ENCODE measurements at regions not wholly inside any gene's neighbourhood (a gene's known extent, or its start where the extent isn't known, plus 50 kb on each side); places are given as distances from the start of the nearest gene placed in this dataset.

DNA sequence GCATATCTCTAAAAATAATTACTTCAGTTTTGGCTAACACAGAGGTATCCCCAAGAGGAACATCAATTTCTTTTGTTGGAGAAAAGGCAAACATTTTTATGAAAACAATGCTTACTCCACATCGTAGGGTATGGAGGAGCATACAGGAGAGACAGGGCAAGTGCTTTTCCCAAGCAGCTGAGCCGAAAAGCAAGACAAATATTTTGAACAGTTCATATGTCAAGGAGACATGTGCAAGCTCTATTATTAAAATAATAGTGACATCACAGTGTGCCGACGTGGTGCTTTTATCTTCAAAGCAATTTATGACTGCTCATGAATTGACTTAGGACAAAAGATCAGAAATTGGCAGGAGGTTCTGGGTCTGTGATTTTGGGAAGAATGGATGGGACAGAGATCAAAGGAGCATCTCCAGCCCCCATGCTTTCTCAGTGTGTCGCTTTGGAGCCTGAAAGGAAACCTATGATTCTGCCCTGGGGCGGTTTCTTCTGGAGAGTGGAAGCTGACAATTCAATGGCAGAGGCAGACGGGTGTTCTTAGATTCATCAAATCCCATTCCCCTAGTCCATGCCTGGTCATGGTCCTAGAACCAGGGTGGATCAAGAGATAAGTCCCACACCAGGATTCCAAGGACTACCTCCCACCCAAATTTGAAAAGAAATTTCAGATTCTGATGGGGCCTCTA is 97.1 kb downstream of the JCAD start:
- H3F3A ChIP-seq (ENCODE audit: low read length, unreplicated experiment) = no peaks in the 10 kb centered on the region
- no peaks in the 10 kb centered on the region for H3K9me3 ChIP-seq (ENCODE audit: low read length)
- TF ChIP-seq, protein P1, sequence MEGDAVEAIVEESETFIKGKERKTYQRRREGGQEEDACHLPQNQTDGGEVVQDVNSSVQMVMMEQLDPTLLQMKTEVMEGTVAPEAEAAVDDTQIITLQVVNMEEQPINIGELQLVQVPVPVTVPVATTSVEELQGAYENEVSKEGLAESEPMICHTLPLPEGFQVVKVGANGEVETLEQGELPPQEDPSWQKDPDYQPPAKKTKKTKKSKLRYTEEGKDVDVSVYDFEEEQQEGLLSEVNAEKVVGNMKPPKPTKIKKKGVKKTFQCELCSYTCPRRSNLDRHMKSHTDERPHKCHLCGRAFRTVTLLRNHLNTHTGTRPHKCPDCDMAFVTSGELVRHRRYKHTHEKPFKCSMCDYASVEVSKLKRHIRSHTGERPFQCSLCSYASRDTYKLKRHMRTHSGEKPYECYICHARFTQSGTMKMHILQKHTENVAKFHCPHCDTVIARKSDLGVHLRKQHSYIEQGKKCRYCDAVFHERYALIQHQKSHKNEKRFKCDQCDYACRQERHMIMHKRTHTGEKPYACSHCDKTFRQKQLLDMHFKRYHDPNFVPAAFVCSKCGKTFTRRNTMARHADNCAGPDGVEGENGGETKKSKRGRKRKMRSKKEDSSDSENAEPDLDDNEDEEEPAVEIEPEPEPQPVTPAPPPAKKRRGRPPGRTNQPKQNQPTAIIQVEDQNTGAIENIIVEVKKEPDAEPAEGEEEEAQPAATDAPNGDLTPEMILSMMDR (conservative IDR thresholded peaks at IDR 0.05; ENCODE audit: low read depth, low read length) = no peak
- TF ChIP-seq EZH2 (IDR thresholded peaks at IDR 0.05; ENCODE audit: low read length, unreplicated experiment) (no peak), EZH2phosphoT487 (IDR thresholded peaks at IDR 0.05; ENCODE audit: borderline replicate concordance, low read length) (no peak)
- ChIA-PET POLR2A (ENCODE audit: unreplicated experiment) (no interaction called here), CTCF (no interaction called here)
- H3K27ac ChIP-seq (ENCODE audit: low read length) = no peak overlapping the region
- no peak overlapping the region for H2AFZ ChIP-seq (ENCODE audit: low read length)
- DNase-seq = no peak
- H3K9ac ChIP-seq (ENCODE audit: low read length) = no peak overlapping the region
- no peak overlapping the region for H3K4me2 ChIP-seq (ENCODE audit: low read length)
- no peak for ATAC-seq
- no peaks in the 10 kb centered on the region for H3K27me3 ChIP-seq (ENCODE audit: low read length)
- BruUV-seq (replicated peaks) = no TSS peak
- no peaks in the 10 kb centered on the region for H4K20me1 ChIP-seq (ENCODE audit: low read length)
- no peak overlapping the region for H3K4me3 ChIP-seq (ENCODE audit: low read length)
- H3K9me2 ChIP-seq (replicated peaks; ENCODE audit: low read length) = no peaks in the 10 kb centered on the region
- H3K79me2 ChIP-seq (ENCODE audit: low read length) = no peaks in the 10 kb centered on the region
- H3K4me1 ChIP-seq (ENCODE audit: insufficient read depth, low read length) = peaks cover 6% of the 10 kb centered on the region; the same call in 1 of the 2 replicates
- intact Hi-C loops (cut with micrococcal nuclease) = no loop called here
- no peaks in the 10 kb centered on the region for H3K36me3 ChIP-seq (ENCODE audit: low read depth, low read length)

GRCh38 chr10:29961351-29961750 is 98.0 kb downstream of the JCAD start:
- no peaks in the 10 kb centered on the region for H3K9me3 ChIP-seq (ENCODE audit: low read length)
- H3K9ac ChIP-seq (ENCODE audit: low read length) = no peak overlapping the region
- BruUV-seq (replicated peaks) = no TSS peak

DNA sequence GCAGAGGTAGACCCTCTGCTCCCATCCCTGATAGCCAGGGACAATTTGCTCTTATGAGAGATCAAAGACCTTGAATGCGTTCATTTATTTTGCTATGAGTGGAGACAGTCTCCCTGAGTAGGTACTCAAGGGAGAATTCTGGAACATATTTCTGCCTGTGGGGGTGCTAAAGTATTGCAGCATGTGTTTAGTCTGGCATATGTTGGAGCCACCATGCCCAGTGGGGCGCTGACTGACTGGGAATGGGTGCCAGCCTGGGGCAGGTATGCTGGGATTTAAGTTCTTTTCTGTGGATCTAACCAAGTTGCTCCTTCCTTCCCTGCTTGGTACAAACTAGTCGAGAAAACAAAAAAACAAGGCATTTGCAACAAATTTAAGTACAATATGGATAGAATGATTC is 99.1 kb downstream of the JCAD start:
- no peak for ATAC-seq

More at GRCh38 chr10:29961351-29961750, 98.0 kb downstream of the JCAD start:
- ATAC-seq (no peak), DNase-seq (peak; percentile 58)
- Histone ChIP-seq H3K27me3 (ENCODE audit: low read length) (no peaks in the 10 kb centered on the region), H3K4me1 (ENCODE audit: insufficient read depth, low read length) (peaks cover 6% of the 10 kb centered on the region; the same call in 1 of the 2 replicates), H3K4me3 (ENCODE audit: low read length) (no peak overlapping the region), H2AFZ (ENCODE audit: low read length) (no peak overlapping the region), H3F3A (ENCODE audit: low read length, unreplicated experiment) (no peaks in the 10 kb centered on the region), H3K36me3 (ENCODE audit: low read depth, low read length) (no peaks in the 10 kb centered on the region), H3K27ac (ENCODE audit: low read length) (no peak overlapping the region), H4K20me1 (ENCODE audit: low read length) (no peaks in the 10 kb centered on the region), H3K79me2 (ENCODE audit: low read length) (no peaks in the 10 kb centered on the region), H3K4me2 (ENCODE audit: low read length) (no peak overlapping the region), H3K9me2 (replicated peaks; ENCODE audit: low read length) (no peaks in the 10 kb centered on the region)
- TF ChIP-seq EZH2phosphoT487 (IDR thresholded peaks at IDR 0.05; ENCODE audit: borderline replicate concordance, low read length) (no peak), EZH2 (IDR thresholded peaks at IDR 0.05; ENCODE audit: low read length, unreplicated experiment) (no peak)
- TF ChIP-seq, protein P1 (conservative IDR thresholded peaks at IDR 0.05; ENCODE audit: low read depth, low read length) = no peak
- ChIA-PET POLR2A (ENCODE audit: unreplicated experiment) (no interaction called here), CTCF (no interaction called here)
- intact Hi-C loops (cut with micrococcal nuclease) = no loop called here

More for the DNA sequence above, 99.1 kb downstream of the JCAD start:
- CTCF ChIA-PET = no interaction called here
- H3K79me2 ChIP-seq (ENCODE audit: low read length) = no peaks in the 10 kb centered on the region
- H3K27ac ChIP-seq (ENCODE audit: low read length) = no peak overlapping the region
- no peaks in the 10 kb centered on the region for H4K20me1 ChIP-seq (ENCODE audit: low read length)
- H3K4me1 ChIP-seq (ENCODE audit: insufficient read depth, low read length) = peaks cover 6% of the 10 kb centered on the region; the same call in 1 of the 2 replicates
- POLR2A ChIA-PET (ENCODE audit: unreplicated experiment) = no interaction called here
- TF ChIP-seq, protein P1 (conservative IDR thresholded peaks at IDR 0.05; ENCODE audit: low read depth, low read length) = no peak
- TF ChIP-seq EZH2 (IDR thresholded peaks at IDR 0.05; ENCODE audit: low read length, unreplicated experiment) (no peak), EZH2phosphoT487 (IDR thresholded peaks at IDR 0.05; ENCODE audit: borderline replicate concordance, low read length) (no peak)
- H3K9me2 ChIP-seq (replicated peaks; ENCODE audit: low read length) = no peaks in the 10 kb centered on the region
- no peak overlapping the region for H3K9ac ChIP-seq (ENCODE audit: low read length)
- DNase-seq = no peak
- H3F3A ChIP-seq (ENCODE audit: low read length, unreplicated experiment) = no peaks in the 10 kb centered on the region
- intact Hi-C loops (cut with micrococcal nuclease) = no loop called here
- BruUV-seq (replicated peaks) = no TSS peak
- H2AFZ ChIP-seq (ENCODE audit: low read length) = no peak overlapping the region
- H3K4me3 ChIP-seq (ENCODE audit: low read length) = no peak overlapping the region
- H3K4me2 ChIP-seq (ENCODE audit: low read length) = no peak overlapping the region
- no peaks in the 10 kb centered on the region for H3K36me3 ChIP-seq (ENCODE audit: low read depth, low read length)
- H3K27me3 ChIP-seq (ENCODE audit: low read length) = no peaks in the 10 kb centered on the region
- no peaks in the 10 kb centered on the region for H3K9me3 ChIP-seq (ENCODE audit: low read length)
